Mammary epithelial cell (primary cell): ENCODE measurements at regions not wholly inside any gene's neighbourhood (a gene's known extent, or its start where the extent isn't known, plus 50 kb on each side); places are given as distances from the start of the nearest gene placed in this dataset.
"Not testable (repeated sequence)": the region's sequence is repeated elsewhere in the genome, so short reads cannot be mapped to it uniquely, and the experiment has no call there.

Source experiments
- CTCF ChIP-seq, 2 donors: IDR thresholded peaks in 1 of 2; conservative IDR thresholded peaks in 1 of 2; 2 replicates each; pipeline ENCODE4 v1.5.1; 2011 to 2012; ENCODE audit warnings: inconsistent platforms in 2 of 2, low read length in 2 of 2, mild to moderate bottlenecking in 2 of 2, control low read depth in 1 of 2, low read depth in 1 of 2; ENCODE audit not compliant: insufficient read depth in 1 of 2; ENCODE audit errors: extremely low read depth in 1 of 2
- EZH2 ChIP-seq: IDR thresholded peaks from 2 replicates; pipeline ENCODE4 v1.6.1; 2012; ENCODE audit warnings: low read length, inconsistent platforms, borderline replicate concordance

- not testable (repeated sequence) for TF ChIP-seq CTCF (conservative IDR thresholded peaks at IDR 0.05 in 1 of 2, IDR thresholded peaks at IDR 0.05 in 1 of 2; ENCODE audit: extremely low read depth in 1 of 2, insufficient read depth in 1 of 2, low read depth in 1 of 2, low read length in 2 of 2); EZH2
These were observed 209.9 kb downstream of the TRIB2 start for GRCh38 chr2:12926641-12927040.
